ENCODE measurements at regions not wholly inside any gene's neighbourhood (a gene's known extent, or its start where the extent isn't known, plus 50 kb on each side); places are given as distances from the start of the nearest gene placed in this dataset.

GRCh38 chr5:66234241-66234640 lies 90.1 kb downstream of the SREK1 start:
- H3K4me3 ChIP-seq: no peak overlapping the region
- no peaks in the 10 kb centered on the region for H3K4me1 ChIP-seq
- H3K27ac ChIP-seq: no peak overlapping the region
- no peaks in the 10 kb centered on the region for H3K36me3 ChIP-seq
- intact Hi-C loops (cut with DNase I; ENCODE audit: low total_unique reads): no loop called here
- no peak for DNase-seq
- TF ChIP-seq CTCF (IDR thresholded peaks at IDR 0.05): no peak
- no peaks in the 10 kb centered on the region for H3K27me3 ChIP-seq
- H3K9me3 ChIP-seq: no peaks in the 10 kb centered on the region

- no peaks in the 10 kb centered on the region for H3K9me3 ChIP-seq
- H3K27me3 ChIP-seq: no peaks in the 10 kb centered on the region
- H3K36me3 ChIP-seq: no peaks in the 10 kb centered on the region
- H3K27ac ChIP-seq: no peak overlapping the region
- no peaks in the 10 kb centered on the region for H3K4me1 ChIP-seq
- intact Hi-C loops (cut with DNase I; ENCODE audit: low total_unique reads): no loop called here
- H3K4me3 ChIP-seq: no peak overlapping the region
- DNase-seq: no peak
- no peak for TF ChIP-seq CTCF (IDR thresholded peaks at IDR 0.05)
Measured at GRCh38 chr5:66238435-66238834, 94.3 kb downstream of the SREK1 start.

- intact Hi-C loops (cut with DNase I; ENCODE audit: low total_unique reads): no loop called here
- H3K9me3 ChIP-seq: no peaks in the 10 kb centered on the region
- H3K36me3 ChIP-seq: no peaks in the 10 kb centered on the region
- no peaks in the 10 kb centered on the region for H3K4me1 ChIP-seq
- no peaks in the 10 kb centered on the region for H3K27me3 ChIP-seq
- TF ChIP-seq CTCF (IDR thresholded peaks at IDR 0.05): no peak
- no peak overlapping the region for H3K27ac ChIP-seq
- H3K4me3 ChIP-seq: no peak overlapping the region
- no peak for DNase-seq
Measured at GRCh38 chr5:66239034-66239433, 94.9 kb downstream of the SREK1 start.

GRCh38 chr5:66241136-66241825 lies 97.2 kb downstream of the SREK1 start:
- H3K9me3 ChIP-seq: no peaks in the 10 kb centered on the region
- intact Hi-C loops (cut with DNase I; ENCODE audit: low total_unique reads): no loop called here
- DNase-seq: no peak
- no peaks in the 10 kb centered on the region for H3K36me3 ChIP-seq
- no peaks in the 10 kb centered on the region for H3K4me1 ChIP-seq
- no peak for TF ChIP-seq CTCF (IDR thresholded peaks at IDR 0.05)
- H3K27ac ChIP-seq: no peak overlapping the region
- H3K4me3 ChIP-seq: no peak overlapping the region
- H3K27me3 ChIP-seq: no peaks in the 10 kb centered on the region

- no peaks in the 10 kb centered on the region for H3K36me3 ChIP-seq
- DNase-seq: no peak
- H3K27ac ChIP-seq: no peak overlapping the region
- no peaks in the 10 kb centered on the region for H3K4me1 ChIP-seq
- no peak for TF ChIP-seq CTCF (IDR thresholded peaks at IDR 0.05)
- no peak overlapping the region for H3K4me3 ChIP-seq
- H3K9me3 ChIP-seq: no peaks in the 10 kb centered on the region
- intact Hi-C loops (cut with DNase I; ENCODE audit: low total_unique reads): no loop called here
- no peaks in the 10 kb centered on the region for H3K27me3 ChIP-seq
Measured at GRCh38 chr5:66242050-66242715, 98.1 kb downstream of the SREK1 start.
